Raji (cell line): ENCODE measurements at regions not wholly inside any gene's neighbourhood (a gene's known extent, or its start where the extent isn't known, plus 50 kb on each side); places are given as distances from the start of the nearest gene placed in this dataset.

Source experiments
- POLR2A ChIP-seq: IDR thresholded peaks from 2 replicates; pipeline ENCODE4 v1.6.1; 2011; ENCODE audit warnings: low read depth, low read length, control low read depth; ENCODE audit not compliant: insufficient read depth

GRCh38 chr12:131274061-131274460 lies 320.4 kb downstream of the ADGRD1 start:
- no peak for TF ChIP-seq POLR2A

- TF ChIP-seq POLR2A: no peak
Observed at GRCh38 chr12:131274906-131275305, 321.2 kb downstream of the ADGRD1 start.

GRCh38 chr12:131275824-131276223 lies 322.1 kb downstream of the ADGRD1 start:
- TF ChIP-seq POLR2A: no peak

GRCh38 chr12:131276501-131277185 lies 322.9 kb downstream of the ADGRD1 start:
- no peak for TF ChIP-seq POLR2A

- TF ChIP-seq POLR2A: no peak
Observed at GRCh38 chr12:131279281-131279921, 325.7 kb downstream of the ADGRD1 start.

- no peak for TF ChIP-seq POLR2A
Observed at GRCh38 chr12:131280426-131280825, 326.7 kb downstream of the ADGRD1 start.

GRCh38 chr12:131281016-131281415 lies 327.3 kb downstream of the ADGRD1 start:
- no peak for TF ChIP-seq POLR2A

GRCh38 chr12:131282292-131283080 lies 328.8 kb downstream of the ADGRD1 start:
- TF ChIP-seq POLR2A: no peak

GRCh38 chr12:131283191-131283861 lies 329.6 kb downstream of the ADGRD1 start:
- no peak for TF ChIP-seq POLR2A

- TF ChIP-seq POLR2A: no peak
Observed at GRCh38 chr12:131287015-131287937, 333.6 kb downstream of the ADGRD1 start.

GRCh38 chr12:131287938-131288764 lies 334.4 kb downstream of the ADGRD1 start:
- no peak for TF ChIP-seq POLR2A

GRCh38 chr12:131290255-131290959 lies 336.7 kb downstream of the ADGRD1 start:
- TF ChIP-seq POLR2A: no peak

- no peak for TF ChIP-seq POLR2A
Observed at GRCh38 chr12:131309700-131310099, 356.0 kb downstream of the ADGRD1 start.
